Heart right ventricle (tissue), 16 donors: ENCODE measurements at regions not wholly inside any gene's neighbourhood (a gene's known extent, or its start where the extent isn't known, plus 50 kb on each side); places are given as distances from the start of the nearest gene placed in this dataset.

Experiments used
- ATAC-seq, 8 donors: fragments of 200-7000 bp; cut with Tn5 transposase; one replicate each; pipeline ENCODE4 v1.9.1; 2020; ENCODE audit warnings: mild to moderate bottlenecking in 8 of 8, moderate library complexity in 8 of 8, moderate number of reproducible peaks in 1 of 8
- DNase-seq, 2 donors: peaks; one replicate each; pipeline ENCODE4 v3.0.0-alpha.2; 2020
- H3K27ac ChIP-seq, 10 donors: fragments of 200-600 bp; sonication (generic) in 2 of 10; one replicate each; pipeline versions ENCODE4 v1.5.0 to v1.8.0; 2020 to 2022; ENCODE audit warnings: mild to moderate bottlenecking in 3 of 10
- H3K27me3 ChIP-seq, 7 donors: fragments of 200-600 bp; one replicate each; pipeline ENCODE4 v1.8.0; 2021 to 2022; ENCODE audit warnings: mild to moderate bottlenecking in 2 of 7
- H3K36me3 ChIP-seq, 9 donors: fragments of 200-600 bp; sonication (generic) in 1 of 9; one replicate each; pipeline versions ENCODE4 v1.5.0 to v1.8.0; 2020 to 2022; ENCODE audit warnings: mild to moderate bottlenecking in 2 of 9
- H3K4me1 ChIP-seq, 9 donors: fragments of 200-600 bp; sonication (generic) in 1 of 9; one replicate each; pipeline versions ENCODE4 v1.5.0 to v1.8.0; 2020 to 2022; ENCODE audit warnings: mild to moderate bottlenecking in 4 of 9
- H3K4me3 ChIP-seq, 10 donors: fragments of 200-600 bp; sonication (generic) in 2 of 10; one replicate each; pipeline versions ENCODE4 v1.5.0 to v1.8.0; 2020 to 2022; ENCODE audit warnings: mild to moderate bottlenecking in 7 of 10, moderate library complexity in 2 of 10
- H3K9me3 ChIP-seq, 11 donors: fragments of 200-600 bp in 10 of 11; sonication (generic) in 2 of 11; one replicate each; pipeline versions ENCODE4 v1.5.0 to v1.8.0; 2013 to 2022; ENCODE audit warnings: mild to moderate bottlenecking in 2 of 11, control low read depth in 1 of 11, moderate library complexity in 1 of 11
- CTCF ChIP-seq, 9 donors: fragments of 200-600 bp; sonication (generic) in 2 of 9; IDR thresholded peaks; one replicate each; pipeline versions ENCODE4 v1.5.0 to v1.8.0; 2021 to 2022; ENCODE audit warnings: antibody characterized with exemption in 9 of 9, mild to moderate bottlenecking in 5 of 9, moderate library complexity in 1 of 9
- WGBS, 2 donors: extraction: QIAGEN DNeasy Blood & Tissue Kit; methylation state at CpG; one replicate each; pipeline ENCODE4 v1.1.7; 2013; ENCODE audit warnings: inconsistent platforms in 1 of 2; 5-methylcytosine and 5-hydroxymethylcytosine counted together
- intact Hi-C, 10 donors: fragments of 100-400 bp; cut with DNase I; formaldehyde crosslinking; loops; one replicate each; pipeline versions ENCODE4 v1.11.1 to v1.14.2; 2022
- donor health status: Arrhythmogenic right ventricular cardiomyopathy.
- donor health status: ischemic (EF 13 %, LVEDD 7.1; RV severe dilation, severe dysfunction).
- donor health status: healthy with polysubstance abuse.
- donor health status: DM: no; HTN: yes; CAD: no.
- donor health status: DM: no; HTN: no; CAD: no.
- donor health status: ischemic (EF 25% LVEDD 6.9; RV normal size, moderate dysfunction).
- donor health status: ischemic (EF 25% LVEDD 5.7; RV mildly dilated, moderate dysfunction).
- donor health status: healthy.
- donor health status: DM: yes; HTN: yes; CAD: no.
- donor health status: Ischemic cardiomyopathy.
- donor health status: ischemic (EF 35%, LVEDD 5.7; RV mildly dilated, moderate dysfunction).
- donor health status: nonischemic (EF 11% LVEDD 7.7; RV severe dilation, severe dysfunction).
- donor health status: DM: yes; HTN: yes; CAD: no.
- donor health status: PGD.
- donor health status: ischemic (EF 29% LVEDD 5.4; RV normal size, mild dysfunction).
- donor health status: nonischemic (EF 23%, LVEDD 6.1; RV moderate dilation, normal function).

GRCh38 chr5:15249152-15249551, 250.8 kb upstream of the FBXL7 start:
- ATAC-seq (no peak), DNase-seq (no peak)
- no peak for TF ChIP-seq CTCF (IDR thresholded peaks at IDR 0.05)
- Histone ChIP-seq H3K9me3 (peaks cover 0 to 30% (median 17%) of the 10 kb centered on the region in 11 donors), H3K4me3 (no peak overlapping the region), H3K27me3 (no peaks in the 10 kb centered on the region), H3K27ac (no peak overlapping the region), H3K4me1 (no peaks in the 10 kb centered on the region), H3K36me3 (no peaks in the 10 kb centered on the region)
- intact Hi-C loops: no loop called here
- WGBS, 2 donors: 42 to 62% methylated on average over 3 of the region's 3 CpGs

DNA sequence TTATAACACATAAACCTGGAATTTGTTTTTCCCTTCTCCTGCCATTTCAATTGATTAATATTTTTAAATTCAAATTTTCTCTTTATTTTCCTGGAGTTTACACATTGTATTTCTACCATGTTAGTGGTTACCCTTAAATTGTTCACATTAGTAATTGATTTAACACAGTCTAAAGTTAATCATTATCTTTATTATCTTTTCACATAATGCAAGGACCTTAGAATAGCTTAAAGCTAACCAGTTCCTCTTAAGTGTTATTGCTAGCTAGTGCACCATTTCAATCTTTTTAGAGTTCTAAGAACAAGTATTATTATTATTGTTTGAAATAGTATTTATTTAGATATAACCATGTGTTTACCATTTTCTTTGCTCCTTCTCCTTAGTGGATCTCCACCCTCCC, 251.2 kb upstream of the FBXL7 start:
- Histone ChIP-seq H3K27ac (no peak overlapping the region), H3K4me3 (no peak overlapping the region), H3K36me3 (no peaks in the 10 kb centered on the region), H3K9me3 (peaks cover 0 to 30% (median 17%) of the 10 kb centered on the region in 11 donors), H3K27me3 (no peaks in the 10 kb centered on the region), H3K4me1 (no peaks in the 10 kb centered on the region)
- intact Hi-C loops: no loop called here
- ATAC-seq: no peak
- no peak for TF ChIP-seq CTCF (IDR thresholded peaks at IDR 0.05)
- no peak for DNase-seq

DNA sequence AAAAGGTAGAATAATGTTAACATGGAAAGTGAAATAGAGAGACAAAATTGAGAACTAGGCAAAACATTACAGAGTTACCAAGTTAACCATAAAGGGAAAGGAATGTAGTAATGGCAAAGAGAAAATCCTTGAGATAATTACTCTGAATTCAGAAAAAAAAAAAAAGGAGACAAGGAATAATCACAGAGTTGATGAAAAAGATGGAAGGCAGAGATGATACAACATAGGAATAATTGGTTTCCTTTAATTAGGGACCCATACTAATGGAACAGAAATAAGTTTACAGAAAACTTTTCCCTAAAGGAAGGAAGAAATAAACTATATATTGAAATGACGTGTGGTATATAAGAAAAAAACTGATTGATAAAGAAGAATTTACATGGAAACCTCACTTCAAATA, 254.1 kb upstream of the FBXL7 start:
- intact Hi-C loops: no loop called here
- no peak overlapping the region for H3K27ac ChIP-seq
- TF ChIP-seq CTCF (IDR thresholded peaks at IDR 0.05): no peak
- 89 to 91% methylated on average over 1 of the region's 1 CpG for WGBS, 2 donors
- no peaks in the 10 kb centered on the region for H3K4me1 ChIP-seq
- ATAC-seq (no peak), DNase-seq (no peak)
- H3K36me3 ChIP-seq: no peaks in the 10 kb centered on the region
- H3K4me3 ChIP-seq: no peak overlapping the region
- H3K27me3 ChIP-seq: no peaks in the 10 kb centered on the region
- H3K9me3 ChIP-seq: peaks cover 0 to 30% (median 17%) of the 10 kb centered on the region in 11 donors

- intact Hi-C loops: no loop called here
- ATAC-seq (no peak), DNase-seq (no peak)
- H3K27me3 ChIP-seq: no peaks in the 10 kb centered on the region
- no peaks in the 10 kb centered on the region for H3K36me3 ChIP-seq
- peaks cover 0 to 28% (median 17%) of the 10 kb centered on the region in 11 donors for H3K9me3 ChIP-seq
- TF ChIP-seq CTCF (IDR thresholded peaks at IDR 0.05): no peak
- WGBS, 2 donors: 83 to 91% methylated on average over 4 of the region's 4 CpGs
- H3K4me1 ChIP-seq: no peaks in the 10 kb centered on the region
- no peak overlapping the region for H3K4me3 ChIP-seq
- no peak overlapping the region for H3K27ac ChIP-seq
Measured at GRCh38 chr5:15243301-15244020, 256.5 kb upstream of the FBXL7 start.
